ENCODE measurements at regions not wholly inside any gene's neighbourhood (a gene's known extent, or its start where the extent isn't known, plus 50 kb on each side); places are given as distances from the start of the nearest gene placed in this dataset.

- WGBS, 2 donors: 90 to 91% methylated on average over 9 of the region's 9 CpGs
- no peak overlapping the region for H3K4me3 ChIP-seq
- H3K27me3 ChIP-seq (ENCODE audit: control insufficient read depth in 3 of 3, insufficient read depth in 3 of 3, low read length in 2 of 3): no peaks in the 10 kb centered on the region
- ATAC-seq (ENCODE audit: insufficient read depth, low FRiP score): no peak
- H3K4me1 ChIP-seq (ENCODE audit: control insufficient read depth in 5 of 5, insufficient read depth in 5 of 5, low read length in 5 of 5): peaks cover 0 to 45% (median 10%) of the 10 kb centered on the region in 5 donors
- H3K36me3 ChIP-seq (ENCODE audit: control insufficient read depth in 4 of 4, insufficient read depth in 4 of 4, low read length in 4 of 4): no peaks in the 10 kb centered on the region
- no peak overlapping the region for H3K9ac ChIP-seq (ENCODE audit: insufficient read depth in 1 of 2, low read length in 2 of 2)
- no peak overlapping the region for H3K27ac ChIP-seq (ENCODE audit: low read depth in 1 of 2, low read length in 1 of 2)
- H3K9me3 ChIP-seq (ENCODE audit: control insufficient read depth in 4 of 4, insufficient read depth in 3 of 4, low read length in 3 of 4): no peaks in the 10 kb centered on the region
- DNase-seq: no peak
- TF ChIP-seq CTCF (IDR thresholded peaks at IDR 0.05; ENCODE audit: control extremely low read depth, extremely low read depth): no peak
Observed at GRCh38 chr6:21772884-21773575, 179.5 kb downstream of the SOX4 start.

- ATAC-seq (ENCODE audit: insufficient read depth, low FRiP score) (no peak), DNase-seq (no peak)
- Histone ChIP-seq H3K4me3 (no peak overlapping the region), H3K9ac (ENCODE audit: insufficient read depth in 1 of 2, low read length in 2 of 2) (no peak overlapping the region), H3K27me3 (ENCODE audit: control insufficient read depth in 3 of 3, insufficient read depth in 3 of 3, low read length in 2 of 3) (no peaks in the 10 kb centered on the region), H3K9me3 (ENCODE audit: control insufficient read depth in 4 of 4, insufficient read depth in 3 of 4, low read length in 3 of 4) (no peaks in the 10 kb centered on the region), H3K4me1 (ENCODE audit: control insufficient read depth in 5 of 5, insufficient read depth in 5 of 5, low read length in 5 of 5) (peaks cover 0 to 39% (median 10%) of the 10 kb centered on the region in 5 donors), H3K36me3 (ENCODE audit: control insufficient read depth in 4 of 4, insufficient read depth in 4 of 4, low read length in 4 of 4) (no peaks in the 10 kb centered on the region), H3K27ac (ENCODE audit: low read depth in 1 of 2, low read length in 1 of 2) (no peak overlapping the region)
- TF ChIP-seq CTCF (IDR thresholded peaks at IDR 0.05; ENCODE audit: control extremely low read depth, extremely low read depth): no peak
- 88 to 93% methylated on average over 6 of the region's 6 CpGs for WGBS, 2 donors
Observed at GRCh38 chr6:21773576-21773968, 180.0 kb downstream of the SOX4 start.

- H3K4me1 ChIP-seq (ENCODE audit: control insufficient read depth in 5 of 5, insufficient read depth in 5 of 5, low read length in 5 of 5): peaks cover 0 to 15% (median 9%) of the 10 kb centered on the region in 5 donors
- H3K4me3 ChIP-seq: no peak overlapping the region
- 88 to 93% methylated on average over 1 of the region's 1 CpG for WGBS, 2 donors
- no peak overlapping the region for H3K27ac ChIP-seq (ENCODE audit: low read depth in 1 of 2, low read length in 1 of 2)
- no peaks in the 10 kb centered on the region for H3K9me3 ChIP-seq (ENCODE audit: control insufficient read depth in 4 of 4, insufficient read depth in 3 of 4, low read length in 3 of 4)
- no peaks in the 10 kb centered on the region for H3K36me3 ChIP-seq (ENCODE audit: control insufficient read depth in 4 of 4, insufficient read depth in 4 of 4, low read length in 4 of 4)
- no peak overlapping the region for H3K9ac ChIP-seq (ENCODE audit: insufficient read depth in 1 of 2, low read length in 2 of 2)
- DNase-seq (no peak), ATAC-seq (ENCODE audit: insufficient read depth, low FRiP score) (no peak)
- TF ChIP-seq CTCF (IDR thresholded peaks at IDR 0.05; ENCODE audit: control extremely low read depth, extremely low read depth): no peak
- H3K27me3 ChIP-seq (ENCODE audit: control insufficient read depth in 3 of 3, insufficient read depth in 3 of 3, low read length in 2 of 3): no peaks in the 10 kb centered on the region
Observed at GRCh38 chr6:21777846-21778245, 184.3 kb downstream of the SOX4 start.

- Histone ChIP-seq H3K4me3 (no peak overlapping the region), H3K4me1 (ENCODE audit: control insufficient read depth in 5 of 5, insufficient read depth in 5 of 5, low read length in 5 of 5) (peaks cover 0 to 15% (median 6%) of the 10 kb centered on the region in 5 donors), H3K36me3 (ENCODE audit: control insufficient read depth in 4 of 4, insufficient read depth in 4 of 4, low read length in 4 of 4) (peaks cover 0 to 8% (median 0%) of the 10 kb centered on the region in 4 donors), H3K27me3 (ENCODE audit: control insufficient read depth in 3 of 3, insufficient read depth in 3 of 3, low read length in 2 of 3) (no peaks in the 10 kb centered on the region), H3K27ac (ENCODE audit: low read depth in 1 of 2, low read length in 1 of 2) (no peak overlapping the region), H3K9ac (ENCODE audit: insufficient read depth in 1 of 2, low read length in 2 of 2) (no peak overlapping the region), H3K9me3 (ENCODE audit: control insufficient read depth in 4 of 4, insufficient read depth in 3 of 4, low read length in 3 of 4) (no peaks in the 10 kb centered on the region)
- no peak for TF ChIP-seq CTCF (IDR thresholded peaks at IDR 0.05; ENCODE audit: control extremely low read depth, extremely low read depth)
- WGBS, 2 donors: 61 to 86% methylated on average over 2 of the region's 2 CpGs
- DNase-seq: peak in 2 of 3 donors; percentile 48 to 64
- ATAC-seq (ENCODE audit: insufficient read depth, low FRiP score): no peak
Observed at GRCh38 chr6:21780141-21780540, 186.6 kb downstream of the SOX4 start.

Data from lung (tissue), 11 donors.